ENCODE measurements at regions not wholly inside any gene's neighbourhood (a gene's known extent, or its start where the extent isn't known, plus 50 kb on each side); places are given as distances from the start of the nearest gene placed in this dataset.
A peak's percentile ranks its signal among the peaks of the same experiment; 100 is the strongest.

- DNase-seq (ENCODE audit: low read depth in 4 of 4, low spot score in 3 of 4): no peak
Measured at GRCh38 chr5:75951716-75952115, 131.5 kb upstream of the SV2C start.

DNA sequence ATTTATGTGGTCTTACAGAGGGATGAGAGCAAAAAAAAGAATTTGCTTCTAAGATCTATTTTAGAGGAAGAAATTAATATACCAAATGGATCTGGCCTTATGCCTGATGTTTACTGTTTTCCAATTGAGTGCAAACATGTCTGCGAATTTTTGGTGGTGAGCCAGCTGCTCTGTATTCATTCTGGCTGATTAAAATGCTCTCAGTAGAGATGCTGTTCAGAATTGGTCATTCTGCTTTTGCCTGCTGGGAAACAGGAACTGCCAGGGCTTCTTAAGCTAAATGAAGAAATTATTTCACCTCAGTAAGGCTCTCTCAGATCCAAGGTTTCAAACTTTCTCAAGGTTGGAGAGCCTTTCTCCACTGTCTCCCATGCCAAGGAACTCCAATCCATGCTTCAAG is 132.0 kb upstream of the SV2C start:
- DNase-seq (ENCODE audit: low read depth in 4 of 4, low spot score in 3 of 4): no peak

DNA sequence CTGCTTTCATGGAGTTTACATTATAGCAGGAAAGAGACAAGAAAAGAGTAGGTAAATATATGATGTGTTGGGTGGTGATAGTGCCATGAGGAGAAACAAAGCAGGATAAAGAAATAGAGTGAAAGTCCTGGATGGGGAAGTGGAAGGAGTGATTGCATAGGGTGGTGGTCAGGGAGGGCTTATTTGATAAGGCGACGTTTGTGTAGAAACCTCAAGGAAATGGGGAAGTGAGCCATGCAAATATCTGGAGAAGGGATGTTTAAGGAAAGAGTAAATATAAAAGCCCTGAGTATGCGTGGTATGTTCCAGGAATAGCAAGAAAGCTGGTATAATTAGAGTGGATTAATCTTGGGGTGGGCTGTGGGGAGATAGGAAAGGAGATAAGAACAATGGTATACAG is 134.7 kb upstream of the SV2C start:
- DNase-seq (ENCODE audit: low read depth in 4 of 4, low spot score in 3 of 4): no peak

DNA sequence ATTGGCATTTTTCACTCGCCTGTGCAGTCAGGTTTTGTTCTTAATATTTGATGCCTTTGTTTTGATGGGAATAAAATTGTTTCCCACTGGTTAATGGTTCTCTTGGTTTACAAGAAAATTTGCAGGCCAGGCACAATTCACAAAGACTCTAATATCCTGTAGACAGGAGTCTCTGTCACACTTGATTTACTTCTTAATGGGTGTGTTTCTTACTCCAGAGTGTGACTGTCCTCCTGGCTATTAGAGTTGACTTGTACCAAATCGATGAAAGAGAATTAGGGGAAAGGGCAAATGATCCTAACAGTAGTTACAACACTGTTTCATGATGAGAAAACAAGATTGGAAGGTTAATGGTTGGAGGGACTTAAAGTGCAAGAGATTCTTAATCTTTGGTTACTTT is 142.8 kb upstream of the SV2C start:
- no peak for DNase-seq (ENCODE audit: low read depth in 4 of 4, low spot score in 3 of 4)

DNA sequence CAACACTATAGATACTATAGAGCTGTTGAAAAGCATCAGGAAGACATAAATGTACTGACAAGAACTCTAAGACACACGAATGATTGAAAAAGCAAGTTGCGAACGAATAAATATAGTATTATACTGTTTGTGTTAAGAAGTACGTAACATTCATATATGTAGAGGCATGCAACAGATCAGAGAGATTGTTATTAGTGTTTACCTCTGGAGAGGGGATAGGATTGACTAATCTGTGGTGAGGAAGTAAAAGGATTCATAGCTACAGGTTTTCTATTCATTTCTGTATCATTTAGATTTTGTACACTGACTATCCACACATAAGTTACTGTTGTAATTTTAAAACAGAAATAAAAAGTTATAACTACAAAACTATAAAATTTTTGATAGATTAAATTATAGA is 147.6 kb upstream of the SV2C start:
- DNase-seq (ENCODE audit: low read depth in 4 of 4, low spot score in 3 of 4): no peak

DNA sequence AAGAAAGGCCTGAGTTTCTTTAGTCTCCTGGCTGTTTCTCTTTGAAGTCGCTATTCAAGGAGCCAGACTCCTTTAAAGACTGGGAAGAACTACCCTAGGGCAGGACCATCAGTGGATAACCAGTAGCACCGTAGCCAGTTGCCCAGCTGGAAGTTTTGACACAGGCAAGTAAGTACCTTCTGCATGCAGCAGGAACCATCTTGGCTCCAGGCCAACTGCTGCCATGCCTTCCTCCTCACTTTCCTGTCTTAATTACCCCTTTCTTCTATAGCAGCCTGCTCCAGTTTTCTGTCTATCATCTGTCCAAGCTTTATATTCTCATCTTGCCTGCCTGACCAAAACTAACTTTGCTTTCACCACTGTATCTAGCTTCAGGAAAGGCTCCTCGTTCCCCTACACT is 149.7 kb upstream of the SV2C start:
- DNase-seq (ENCODE audit: low read depth in 4 of 4, low spot score in 3 of 4): no peak

GRCh38 chr5:75931175-75931574 is 152.0 kb upstream of the SV2C start:
- DNase-seq (ENCODE audit: low read depth in 4 of 4, low spot score in 3 of 4): no peak

DNA sequence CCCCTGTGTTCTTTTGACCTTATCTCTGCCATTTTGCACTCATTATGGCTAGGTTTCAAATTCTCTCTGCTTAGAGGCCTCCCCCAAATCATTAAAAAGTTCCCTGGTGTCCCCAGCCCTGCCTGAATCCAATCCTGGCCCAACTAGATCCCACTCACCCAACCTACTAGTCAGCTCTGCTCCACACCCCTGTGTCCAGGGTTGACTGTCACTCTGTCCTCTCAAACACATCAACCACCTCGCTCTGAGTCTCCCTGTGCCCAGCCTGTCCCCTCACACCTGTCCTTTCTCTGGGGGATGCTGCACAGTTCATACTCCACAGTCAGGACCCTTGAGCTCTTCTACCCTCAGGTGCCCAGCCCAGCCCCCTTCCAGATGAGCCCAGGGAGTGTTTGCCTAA is 154.2 kb upstream of the SV2C start:
- DNase-seq (ENCODE audit: low read depth in 4 of 4, low spot score in 3 of 4): no peak

GRCh38 chr5:75922480-75922879 is 160.7 kb upstream of the SV2C start:
- DNase-seq (ENCODE audit: low read depth in 4 of 4, low spot score in 3 of 4): no peak

- no peak for DNase-seq (ENCODE audit: low read depth in 4 of 4, low spot score in 3 of 4)
Measured at GRCh38 chr5:75921011-75921410, 162.2 kb upstream of the SV2C start.

DNA sequence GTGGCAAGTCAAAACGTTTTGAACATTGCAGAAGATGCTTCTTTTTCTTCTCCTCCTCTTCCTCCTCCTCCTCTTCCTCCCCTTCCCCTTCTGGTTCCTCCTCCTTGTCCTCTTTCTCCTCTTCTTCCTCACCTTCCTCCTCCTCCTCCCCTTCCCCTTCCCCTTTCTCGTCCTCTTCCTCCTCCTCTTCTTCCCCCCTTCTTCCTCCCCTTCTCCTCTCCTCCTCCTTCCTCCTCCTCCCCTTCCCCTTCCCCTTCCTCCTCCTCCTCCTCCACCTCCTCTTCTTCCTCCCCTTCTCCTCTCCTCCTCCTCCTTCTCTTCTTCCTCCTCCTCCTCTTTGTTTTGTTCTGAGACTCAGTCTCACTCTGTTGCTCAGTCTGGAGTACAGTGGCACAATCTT is 167.0 kb upstream of the SV2C start:
- no peak for DNase-seq (ENCODE audit: low read depth in 4 of 4, low spot score in 3 of 4)

DNA sequence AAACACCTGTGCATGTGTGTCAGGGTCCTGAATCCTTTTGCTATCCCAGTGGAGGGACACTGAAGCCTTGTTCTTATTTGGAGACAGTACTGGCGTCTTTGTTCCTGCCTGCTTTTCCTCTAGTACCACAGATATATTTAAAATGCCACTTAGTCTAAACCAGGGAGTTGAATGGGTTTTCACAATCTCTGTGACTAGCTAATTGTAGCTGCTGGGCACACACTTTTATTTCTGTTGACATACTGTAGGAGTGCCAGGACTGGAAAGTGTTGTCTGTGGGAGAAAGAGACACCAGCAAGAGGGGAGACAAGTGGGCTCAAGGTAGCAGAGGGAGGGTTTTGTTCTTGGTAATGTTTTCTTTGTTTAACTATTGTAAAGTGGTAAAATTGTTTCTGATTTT is 174.0 kb upstream of the SV2C start:
- no peak for DNase-seq (ENCODE audit: low read depth in 4 of 4, low spot score in 3 of 4)

GRCh38 chr5:75907651-75908050 is 175.5 kb upstream of the SV2C start:
- no peak for DNase-seq (ENCODE audit: low read depth in 4 of 4, low spot score in 3 of 4)

GRCh38 chr5:75894482-75894881 is 177.2 kb upstream of the POC5 start:
- no peak for DNase-seq (ENCODE audit: low read depth in 4 of 4, low spot score in 3 of 4)

DNA sequence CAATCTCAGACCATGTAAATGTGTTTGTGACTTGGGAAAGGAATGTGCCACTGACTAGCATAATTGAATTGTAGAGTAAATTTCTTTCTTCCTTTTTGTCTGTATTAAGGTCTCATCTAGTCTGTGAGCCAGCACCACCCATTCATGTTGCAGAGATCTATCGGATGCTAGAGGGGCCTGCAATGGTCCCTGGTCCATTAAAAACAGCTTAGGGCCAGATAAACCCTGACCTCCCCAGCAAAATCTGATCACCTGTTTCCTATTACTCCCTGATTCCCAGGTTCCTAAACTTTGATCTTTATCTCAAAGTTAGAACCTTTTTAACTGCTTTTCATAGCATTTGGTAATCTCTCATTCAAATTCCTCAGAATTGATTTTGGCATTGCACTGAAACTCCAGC is 174.5 kb upstream of the POC5 start:
- no peak for DNase-seq (ENCODE audit: low read depth in 4 of 4, low spot score in 3 of 4)

DNA sequence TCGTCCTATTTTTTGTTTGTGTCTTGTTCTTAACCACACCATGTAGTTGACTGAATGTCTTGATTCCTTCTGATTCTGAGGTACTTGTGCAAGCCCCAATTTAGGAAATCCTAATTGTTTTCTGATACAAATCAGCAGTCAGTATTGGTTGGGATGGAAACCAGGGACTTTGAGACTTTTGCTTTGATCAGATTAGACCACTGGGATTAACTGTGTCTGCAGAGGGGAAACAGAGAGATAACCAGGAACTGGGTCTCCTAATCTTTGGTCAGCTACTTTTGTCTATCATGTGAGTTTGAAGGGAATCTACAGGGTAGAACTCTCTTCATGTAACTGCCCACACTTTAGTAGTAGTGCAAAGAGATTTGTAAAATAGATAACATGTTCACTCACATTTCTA is 173.8 kb upstream of the POC5 start:
- no peak for DNase-seq (ENCODE audit: low read depth in 4 of 4, low spot score in 3 of 4)

DNA sequence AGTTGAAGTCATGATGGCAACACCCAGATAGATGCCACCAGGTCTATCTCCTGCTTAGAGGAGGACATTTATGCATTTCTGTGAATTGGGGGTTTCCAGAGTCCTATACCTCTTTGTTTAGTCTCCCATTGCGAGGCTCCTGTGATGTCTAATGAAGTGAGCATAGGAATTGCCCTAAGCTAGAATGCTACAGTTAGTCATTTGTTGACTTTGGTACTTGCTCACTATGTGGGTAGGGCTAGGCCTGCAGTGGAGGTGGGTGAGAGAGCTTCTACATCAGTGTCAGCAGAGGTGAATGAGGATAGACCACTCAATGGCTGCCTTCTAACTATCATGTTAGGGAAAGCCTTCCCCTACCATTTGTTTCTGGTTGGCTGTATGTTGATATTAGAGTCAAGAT is 173.3 kb upstream of the POC5 start:
- DNase-seq (ENCODE audit: low read depth in 4 of 4, low spot score in 3 of 4): no peak

GRCh38 chr5:75886706-75887105 is 169.5 kb upstream of the POC5 start:
- no peak for DNase-seq (ENCODE audit: low read depth in 4 of 4, low spot score in 3 of 4)

DNA sequence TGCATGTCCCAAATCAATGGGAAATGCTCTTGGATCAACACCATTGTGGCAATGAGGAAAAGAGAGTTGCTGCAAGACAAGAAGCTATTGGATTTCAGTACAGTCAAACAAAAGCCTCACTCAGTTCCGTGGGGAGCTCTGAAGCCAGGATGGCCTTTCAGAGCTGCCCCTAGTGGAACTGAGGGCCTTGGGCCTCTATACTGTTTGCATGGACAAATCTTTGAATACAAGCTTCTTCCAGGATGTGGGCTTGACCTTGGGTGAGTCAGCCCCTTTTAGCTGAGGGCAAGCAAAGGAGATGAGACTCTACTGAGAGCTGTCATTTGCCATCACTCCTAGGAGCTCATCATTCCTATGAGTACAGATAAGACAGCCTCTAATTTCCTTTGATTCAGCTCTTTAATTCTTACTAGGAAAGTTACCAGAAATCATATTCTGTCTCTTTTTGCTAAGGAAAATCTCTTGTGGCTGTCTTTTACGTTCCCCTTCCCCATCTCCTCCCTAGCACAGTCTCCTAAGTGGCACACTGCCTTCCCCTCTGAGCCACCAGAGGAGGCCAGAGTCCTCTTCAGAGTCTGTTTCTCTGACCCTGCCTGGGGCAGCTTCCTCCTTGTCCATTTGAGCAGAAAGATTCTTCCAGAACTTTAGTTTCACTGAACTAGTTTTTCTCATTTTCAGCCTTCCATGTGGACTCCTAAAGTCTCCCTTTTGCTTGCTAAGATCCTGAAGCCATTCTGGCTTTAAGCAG is 168.8 kb upstream of the POC5 start:
- DNase-seq (ENCODE audit: low read depth in 4 of 4, low spot score in 3 of 4): no peak

DNA sequence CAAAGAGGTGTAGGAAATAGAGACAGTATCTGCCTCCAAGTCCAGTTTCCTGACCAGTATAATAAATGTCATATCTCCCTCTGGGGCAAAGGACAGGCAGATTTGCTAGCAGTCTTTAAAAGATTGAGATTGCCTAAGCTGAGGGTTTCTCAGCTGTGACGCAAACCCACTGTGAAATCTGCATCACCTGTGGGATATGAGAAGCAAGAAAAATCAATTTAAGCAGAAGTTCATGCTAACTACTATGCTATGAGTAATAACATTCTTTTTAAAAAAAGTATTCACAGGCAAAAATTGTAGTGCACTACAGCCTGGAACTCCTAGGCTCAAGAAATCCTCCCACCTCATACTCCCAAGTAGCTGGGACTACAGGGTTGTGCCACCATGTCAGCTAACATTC is 168.1 kb upstream of the POC5 start:
- no peak for DNase-seq (ENCODE audit: low read depth in 4 of 4, low spot score in 3 of 4)

DNA sequence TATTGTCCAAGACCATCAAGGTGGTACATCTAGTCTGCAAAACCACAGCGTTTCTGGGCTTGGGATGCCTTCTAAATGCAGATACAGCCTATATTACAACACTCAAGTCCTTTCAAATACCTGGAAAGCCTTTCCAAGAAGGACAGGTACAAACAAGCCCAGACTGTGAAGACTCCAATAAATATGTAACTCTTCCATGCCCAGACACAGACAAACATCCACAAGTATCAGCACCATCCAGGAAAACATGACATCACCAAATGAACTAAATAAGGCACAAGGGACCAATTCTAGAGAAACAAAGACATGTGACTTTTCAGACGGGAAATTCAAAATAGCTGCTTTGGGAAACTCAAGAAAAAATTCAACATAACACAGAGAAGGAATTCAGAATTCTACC is 152.7 kb upstream of the POC5 start:
- DNase-seq (ENCODE audit: low read depth in 4 of 4, low spot score in 3 of 4): no peak

DNA sequence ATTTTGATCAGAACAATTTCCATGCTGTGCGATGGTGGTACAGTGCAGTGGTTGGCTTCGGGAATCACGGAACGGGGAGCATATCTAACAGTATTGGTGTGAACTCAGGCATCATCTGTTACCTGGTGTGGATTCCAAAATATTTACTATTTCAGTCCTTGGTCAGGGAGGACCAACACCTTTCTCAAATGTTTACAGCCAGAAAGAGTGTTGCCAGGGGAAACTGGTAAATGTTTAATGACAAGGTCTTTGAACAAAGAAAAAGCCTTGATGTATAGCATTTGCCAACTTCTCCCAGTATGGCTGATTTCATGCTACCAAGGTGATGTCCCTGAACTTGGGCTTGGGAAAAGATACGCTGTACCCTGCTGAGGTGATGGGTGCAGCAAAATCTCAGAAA is 145.6 kb upstream of the POC5 start:
- DNase-seq (ENCODE audit: low read depth in 4 of 4, low spot score in 3 of 4): peak in 2 of 4 donors; percentile 11 to 31

GRCh38 chr5:75859621-75860020 is 142.4 kb upstream of the POC5 start:
- peak in 1 of 4 donors; percentile 22 for DNase-seq (ENCODE audit: low read depth in 4 of 4, low spot score in 3 of 4)
